ENCODE measurements at regions not wholly inside any gene's neighbourhood (a gene's known extent, or its start where the extent isn't known, plus 50 kb on each side); places are given as distances from the start of the nearest gene placed in this dataset.

- DNase-seq, result no peak
- Histone ChIP-seq H3K4me1 (replicated peaks in 1 of 2) (no peaks in the 10 kb centered on the region), H3K36me3 (replicated peaks in 1 of 2) (no peaks in the 10 kb centered on the region), H3K27ac (no peak overlapping the region), H3K27me3 (no peaks in the 10 kb centered on the region), H3K4me3 (no peak overlapping the region), H3K9me3 (replicated peaks in 1 of 3) (peaks cover 0 to 4% (median 0%) of the 10 kb centered on the region in 3 donors)
- 48 to 86% (median 60%) methylated on average over 2 of the region's 2 CpGs for WGBS, 4 donors
- TF ChIP-seq POLR2A (IDR thresholded peaks at IDR 0.05), result no peak
- no peak for TF ChIP-seq CTCF (IDR thresholded peaks at IDR 0.05)
- intact Hi-C loops (cut with DNase I), result no loop called here
Observed at GRCh38 chr5:152178350-152178699, 226.8 kb downstream of the NMUR2 start.

DNA sequence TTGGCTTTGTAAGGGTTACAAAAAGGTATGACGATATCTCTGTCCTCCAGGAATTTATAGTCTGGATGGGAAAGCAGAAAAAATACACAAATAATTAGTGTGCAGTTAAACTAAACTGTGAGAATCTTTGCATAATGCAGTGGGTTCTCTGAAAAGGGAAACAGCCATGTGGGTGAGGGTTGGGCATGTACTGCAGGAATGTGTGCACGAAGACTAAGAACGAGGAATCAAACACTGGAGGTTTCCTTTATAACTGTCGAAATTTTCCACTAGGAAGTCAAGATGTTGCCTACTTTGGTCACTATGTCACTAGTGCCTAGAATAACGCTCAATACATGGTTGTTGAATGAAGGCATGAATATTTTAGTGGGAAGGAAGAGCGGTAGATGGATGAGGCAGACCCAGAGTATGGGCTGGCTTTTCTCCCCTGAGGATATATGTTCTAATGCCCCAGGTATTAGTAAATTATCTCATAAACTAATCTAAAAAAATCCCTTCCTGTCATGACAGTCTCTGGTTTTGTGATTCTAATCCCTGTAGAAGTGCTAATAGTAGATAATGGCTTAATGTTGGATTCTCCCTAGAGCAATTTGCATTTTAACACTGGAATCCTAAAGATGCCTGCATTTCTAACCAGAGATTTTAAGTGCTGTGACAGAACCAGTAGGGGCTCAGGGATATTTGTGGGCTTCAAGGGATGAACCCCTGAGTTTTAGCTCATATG is 227.3 kb downstream of the NMUR2 start:
- H3K27me3 ChIP-seq, result no peaks in the 10 kb centered on the region
- H3K9me3 ChIP-seq (replicated peaks in 1 of 3), result peaks cover 0 to 4% (median 0%) of the 10 kb centered on the region in 3 donors
- no peak overlapping the region for H3K27ac ChIP-seq
- H3K4me3 ChIP-seq, result no peak overlapping the region
- H3K36me3 ChIP-seq (replicated peaks in 1 of 2), result no peaks in the 10 kb centered on the region
- no peak for DNase-seq
- no peak for TF ChIP-seq POLR2A (IDR thresholded peaks at IDR 0.05)
- no peak for TF ChIP-seq CTCF (IDR thresholded peaks at IDR 0.05)
- intact Hi-C loops (cut with DNase I), result no loop called here
- 80 to 82% (median 80%) methylated on average over 6 of the region's 6 CpGs for WGBS, 4 donors
- no peaks in the 10 kb centered on the region for H3K4me1 ChIP-seq (replicated peaks in 1 of 2)

DNA sequence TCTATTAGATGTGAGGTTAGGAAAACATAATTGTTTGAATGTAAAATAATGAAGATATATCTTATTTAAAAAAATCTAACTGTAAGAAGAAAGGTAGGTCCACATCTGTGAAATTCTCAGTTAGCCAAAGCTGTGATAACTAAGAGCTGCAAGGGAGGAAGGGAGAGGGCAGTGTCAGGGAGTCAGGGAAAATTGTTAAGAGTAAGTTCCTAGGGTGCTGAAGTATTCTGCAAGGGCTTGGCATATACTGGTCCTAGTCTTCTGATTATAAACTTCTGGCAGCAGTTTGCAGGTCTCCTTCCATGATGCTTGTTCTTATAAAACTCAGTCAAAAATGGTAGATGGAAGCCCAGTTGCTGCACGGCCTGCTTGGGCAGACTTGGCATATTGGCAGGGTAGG is 233.2 kb downstream of the NMUR2 start:
- no peak for DNase-seq
- TF ChIP-seq POLR2A (IDR thresholded peaks at IDR 0.05) (no peak), CTCF (IDR thresholded peaks at IDR 0.05) (no peak)
- H3K36me3 ChIP-seq (replicated peaks in 1 of 2), result no peaks in the 10 kb centered on the region
- no peaks in the 10 kb centered on the region for H3K27me3 ChIP-seq
- H3K27ac ChIP-seq, result no peak overlapping the region
- H3K9me3 ChIP-seq (replicated peaks in 1 of 3), result peaks cover 0 to 4% (median 0%) of the 10 kb centered on the region in 3 donors
- intact Hi-C loops (cut with DNase I), result no loop called here
- H3K4me3 ChIP-seq, result no peak overlapping the region
- H3K4me1 ChIP-seq (replicated peaks in 1 of 2), result peaks cover 0 to 18% of the 10 kb centered on the region in 2 donors
- WGBS, 4 donors, result 89 to 100% (median 92%) methylated on average over 1 of the region's 1 CpG

GRCh38 chr5:152170350-152170749 is 234.7 kb downstream of the NMUR2 start:
- TF ChIP-seq CTCF (IDR thresholded peaks at IDR 0.05) (no peak), POLR2A (IDR thresholded peaks at IDR 0.05) (no peak)
- 8 to 12% (median 11%) methylated on average over 4 of the region's 4 CpGs for WGBS, 4 donors
- H3K4me1 ChIP-seq (replicated peaks in 1 of 2), result peaks cover 0 to 18% of the 10 kb centered on the region in 2 donors
- no peak overlapping the region for H3K27ac ChIP-seq
- DNase-seq, result peak; percentile 85 to 96 (median 94)
- no peaks in the 10 kb centered on the region for H3K36me3 ChIP-seq (replicated peaks in 1 of 2)
- no peaks in the 10 kb centered on the region for H3K27me3 ChIP-seq
- no peak overlapping the region for H3K4me3 ChIP-seq
- no peaks in the 10 kb centered on the region for H3K9me3 ChIP-seq (replicated peaks in 1 of 3)
- intact Hi-C loops (cut with DNase I), result no loop called here

All from adrenal gland (tissue), 9 donors.